B cell (primary cell): ENCODE measurements at regions not wholly inside any gene's neighbourhood (a gene's known extent, or its start where the extent isn't known, plus 50 kb on each side); places are given as distances from the start of the nearest gene placed in this dataset.

Experiments
- ATAC-seq: fragments of 200-7000 bp; cut with Tn5 transposase; one replicate; pipeline ENCODE4 v1.10.0; 2021; ENCODE audit warnings: low read depth, mild to moderate bottlenecking, moderate number of reproducible peaks, moderate library complexity
- CTCF ChIA-PET: fragments of 350-600 bp; sonication (Branson Sonifier 250); formaldehyde crosslinking; loops from one replicate; lab custom pipeline; 2021; ENCODE audit warnings: antibody characterized with exemption, inconsistent platforms; lab: Charles Lee
- POLR2A ChIA-PET: fragments of 350-600 bp; sonication (Branson Sonifier 250); formaldehyde crosslinking; loops from one replicate; lab custom pipeline; 2021; ENCODE audit warnings: antibody characterized with exemption; lab: Charles Lee
- DNase-seq: peaks from one replicate; pipeline ENCODE4 v3.0.0; 2013
- H2AFZ ChIP-seq: 2 replicates; pipeline ENCODE4 v1.6.1; 2012; ENCODE audit warnings: mild to moderate bottlenecking, low read depth, low read length; ENCODE audit not compliant: insufficient read depth, poor library complexity, severe bottlenecking
- H3K27ac ChIP-seq, 2 donors: 1 replicate in 1 of 2; 2 replicates in 1 of 2; pipeline ENCODE4 v1.5.1; 2012 to 2013; ENCODE audit warnings: low read length in 2 of 2, mild to moderate bottlenecking in 2 of 2, moderate library complexity in 1 of 2
- H3K27me3 ChIP-seq, 4 experiments: fragments of 200-600 bp in 1 of 4; sonication (generic) in 1 of 4; replicated peaks in 1 of 4; 1 replicate in 2 of 4; 2 replicates in 2 of 4; pipeline versions ENCODE4 v1.6.1 to v1.7.0; 2013 to 2016; ENCODE audit warnings: low read length in 3 of 4, mild to moderate bottlenecking in 2 of 4, mixed read lengths in 1 of 4, moderate library complexity in 1 of 4; ENCODE audit not compliant: insufficient read depth in 4 of 4, control insufficient read depth in 3 of 4; ENCODE audit errors: control extremely low read depth in 1 of 4
- H3K36me3 ChIP-seq, 2 experiments: replicated peaks in 1 of 2; 1 replicate in 1 of 2; 2 replicates in 1 of 2; pipeline versions ENCODE4 v1.6.1 to v1.7.1; 2013; ENCODE audit warnings: low read length in 1 of 2; ENCODE audit not compliant: insufficient read depth in 2 of 2, control insufficient read depth in 1 of 2; ENCODE audit errors: control extremely low read depth in 1 of 2, extremely low read depth in 1 of 2
- H3K4me1 ChIP-seq, 2 donors: fragments of 200-600 bp in 1 of 2; sonication (generic) in 1 of 2; 1 replicate in 1 of 2; 2 replicates in 1 of 2; pipeline versions ENCODE4 v1.5.1 to v1.6.1; 2013 to 2017; ENCODE audit warnings: low read length in 2 of 2; ENCODE audit not compliant: control insufficient read depth in 2 of 2, insufficient read depth in 2 of 2
- H3K4me2 ChIP-seq: replicated peaks from 2 replicates; pipeline ENCODE3; 2012; ENCODE audit warnings: mild to moderate bottlenecking, low read depth, low read length; ENCODE audit not compliant: poor library complexity, severe bottlenecking
- H3K4me3 ChIP-seq, 5 experiments: fragments of 200-600 bp in 1 of 5; sonication (generic) in 1 of 5; 1 replicate in 3 of 5; 2 replicates in 2 of 5; pipeline versions ENCODE4 v1.5.1 to v1.7.0; 2011 to 2016; ENCODE audit warnings: low read length in 4 of 5, mild to moderate bottlenecking in 4 of 5, low read depth in 2 of 5, control low read depth in 1 of 5, moderate library complexity in 1 of 5; ENCODE audit not compliant: insufficient read depth in 1 of 5; ENCODE audit errors: control extremely low read depth in 1 of 5, extremely low read depth in 1 of 5
- H3K79me2 ChIP-seq: fragments of 200-600 bp; sonication (generic); one replicate; pipeline ENCODE4 v1.6.0; 2016; ENCODE audit warnings: low read length; ENCODE audit not compliant: control insufficient read depth, insufficient read depth
- H3K9ac ChIP-seq: fragments of 200-600 bp; sonication (generic); 2 replicates; pipeline ENCODE4 v1.6.1; 2017; ENCODE audit warnings: mild to moderate bottlenecking, low read length, moderate library complexity
- H3K9me3 ChIP-seq, 3 donors: one replicate each; pipeline versions ENCODE4 v1.6.1 to v1.7.1; 2013; ENCODE audit warnings: low read length in 2 of 3; ENCODE audit not compliant: control insufficient read depth in 2 of 3, insufficient read depth in 1 of 3; ENCODE audit errors: control extremely low read depth in 1 of 3
- H4K20me1 ChIP-seq: 2 replicates; pipeline ENCODE4 v1.6.0; 2012; ENCODE audit warnings: mild to moderate bottlenecking, low read length; ENCODE audit not compliant: insufficient read depth, control insufficient read depth, poor library complexity, severe bottlenecking
- H3K27ac Mint-ChIP-seq: one replicate; pipeline ENCODE4 v1.8.0; 2021; ENCODE audit warnings: mixed read lengths
- H3K27me3 Mint-ChIP-seq: one replicate; pipeline ENCODE4 v1.8.0; 2021; ENCODE audit warnings: mixed read lengths
- H3K4me1 Mint-ChIP-seq: one replicate; pipeline ENCODE4 v1.8.0; 2021; ENCODE audit warnings: mixed read lengths
- H3K4me3 Mint-ChIP-seq: one replicate; pipeline ENCODE4 v1.8.0; 2021; ENCODE audit warnings: mixed read lengths
- H3K9me3 Mint-ChIP-seq: one replicate; pipeline ENCODE4 v1.8.0; 2022; ENCODE audit warnings: mixed read lengths; ENCODE audit not compliant: insufficient read depth
- EZH2 ChIP-seq: IDR thresholded peaks from 2 replicates; pipeline ENCODE4 v1.6.1; 2012; ENCODE audit warnings: borderline replicate concordance, low read depth, mild to moderate bottlenecking, moderate library complexity, low read length; ENCODE audit not compliant: insufficient read depth, poor library complexity, severe bottlenecking
- WGBS: methylation state at CpG from one replicate; pipeline ENCODE4 v1.1.5; 2013; ENCODE audit warnings: missing lambda C conversion rate; ENCODE audit not compliant: insufficient coverage; 5-methylcytosine and 5-hydroxymethylcytosine counted together
- intact Hi-C: fragments of 100-400 bp; cut with micrococcal nuclease; formaldehyde crosslinking; loops from one replicate; pipeline ENCODE4 v1.10.0; 2022
- TF ChIP-seq, protein P1 (sequence below): fragments of 200-600 bp; IDR thresholded peaks from one replicate; pipeline ENCODE4 v1.8.0; 2022; ENCODE audit warnings: antibody characterized with exemption, mild to moderate bottlenecking

- ChIA-PET CTCF (interaction anchor here (1.5 kb wide), 1 partner anchor 28 kb away, joined by 3 read pairs; no protein-coding TSS in a partner anchor), POLR2A (no interaction called here)
- Histone ChIP-seq H3K36me3 (no peaks in the 10 kb centered on the region), H3K27ac (no peak overlapping the region), H3K9me3 (peaks cover 0 to 8% (median 0%) of the 10 kb centered on the region in 3 donors), H3K4me3 (no peak overlapping the region), H3K27me3 (peaks cover 0 to 11% (median 3%) of the 10 kb centered on the region in 4 experiments), H2AFZ (no peak overlapping the region), H3K4me1 (peaks cover 11 to 13% of the 10 kb centered on the region in 2 donors), H3K9ac (no peak overlapping the region), H3K79me2 (no peaks in the 10 kb centered on the region), H3K4me2 (no peak overlapping the region), H4K20me1 (no peaks in the 10 kb centered on the region)
- TF ChIP-seq EZH2: no peak
- TF ChIP-seq, protein P1, sequence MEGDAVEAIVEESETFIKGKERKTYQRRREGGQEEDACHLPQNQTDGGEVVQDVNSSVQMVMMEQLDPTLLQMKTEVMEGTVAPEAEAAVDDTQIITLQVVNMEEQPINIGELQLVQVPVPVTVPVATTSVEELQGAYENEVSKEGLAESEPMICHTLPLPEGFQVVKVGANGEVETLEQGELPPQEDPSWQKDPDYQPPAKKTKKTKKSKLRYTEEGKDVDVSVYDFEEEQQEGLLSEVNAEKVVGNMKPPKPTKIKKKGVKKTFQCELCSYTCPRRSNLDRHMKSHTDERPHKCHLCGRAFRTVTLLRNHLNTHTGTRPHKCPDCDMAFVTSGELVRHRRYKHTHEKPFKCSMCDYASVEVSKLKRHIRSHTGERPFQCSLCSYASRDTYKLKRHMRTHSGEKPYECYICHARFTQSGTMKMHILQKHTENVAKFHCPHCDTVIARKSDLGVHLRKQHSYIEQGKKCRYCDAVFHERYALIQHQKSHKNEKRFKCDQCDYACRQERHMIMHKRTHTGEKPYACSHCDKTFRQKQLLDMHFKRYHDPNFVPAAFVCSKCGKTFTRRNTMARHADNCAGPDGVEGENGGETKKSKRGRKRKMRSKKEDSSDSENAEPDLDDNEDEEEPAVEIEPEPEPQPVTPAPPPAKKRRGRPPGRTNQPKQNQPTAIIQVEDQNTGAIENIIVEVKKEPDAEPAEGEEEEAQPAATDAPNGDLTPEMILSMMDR: no peak
- no CpG with 5 or more reads among the region's 2 CpGs for WGBS
- Mint-ChIP-seq H3K27me3 (peaks cover 12% of the 10 kb centered on the region), H3K4me3 (no peak overlapping the region), H3K27ac (no peak overlapping the region), H3K4me1 (peaks cover 8% of the 10 kb centered on the region), H3K9me3 (no peaks in the 10 kb centered on the region)
- no peak for ATAC-seq
- DNase-seq: no peak
- intact Hi-C loops: no loop called here
Measured at GRCh38 chr5:61630908-61631307, 298.9 kb downstream of the ZSWIM6 start.

- Histone ChIP-seq H3K27me3 (peaks cover 0 to 5% (median under 1%) of the 10 kb centered on the region in 4 experiments), H3K4me3 (no peak overlapping the region), H3K79me2 (no peaks in the 10 kb centered on the region), H3K4me2 (no peak overlapping the region), H4K20me1 (no peaks in the 10 kb centered on the region), H3K27ac (no peak overlapping the region), H3K4me1 (peaks cover 7% of the 10 kb centered on the region in 2 donors), H3K36me3 (no peaks in the 10 kb centered on the region), H3K9ac (no peak overlapping the region), H3K9me3 (peaks cover 0 to 4% (median 0%) of the 10 kb centered on the region in 3 donors), H2AFZ (no peak overlapping the region)
- no peak for DNase-seq
- TF ChIP-seq, protein P1: no peak
- no peak for TF ChIP-seq EZH2
- intact Hi-C loops: no loop called here
- H3K27me3 Mint-ChIP-seq: peaks cover 12% of the 10 kb centered on the region
- H3K4me1 Mint-ChIP-seq: peaks cover 7% of the 10 kb centered on the region
- H3K4me3 Mint-ChIP-seq: no peak overlapping the region
- ATAC-seq: no peak
- WGBS: 93% methylated on average over 11 of the region's 11 CpGs
- POLR2A ChIA-PET: no interaction called here
- H3K27ac Mint-ChIP-seq: no peak overlapping the region
- H3K9me3 Mint-ChIP-seq: no peaks in the 10 kb centered on the region
- CTCF ChIA-PET: interaction anchor here (1.5 kb wide), 1 partner anchor 27 kb away, joined by 3 read pairs; no protein-coding TSS in a partner anchor
Measured at GRCh38 chr5:61631438-61631941, 299.4 kb downstream of the ZSWIM6 start.
